GM18870 (cell line): ENCODE measurements at regions not wholly inside any gene's neighbourhood (a gene's known extent, or its start where the extent isn't known, plus 50 kb on each side); places are given as distances from the start of the nearest gene placed in this dataset.
"Not testable (repeated sequence)": the region's sequence is repeated elsewhere in the genome, so short reads cannot be mapped to it uniquely, and the experiment has no call there.

ENCODE experiments used
- ATAC-seq: cut with Tn5 transposase; IDR thresholded peaks from one replicate; pipeline ENCODE4 v1.9.1; 2021; ENCODE audit warnings: moderate library complexity; ENCODE audit not compliant: unreplicated experiment

GRCh38 chr9:99472240-99472915 is 250.3 kb downstream of the SEC61B start:
- no peak for ATAC-seq

GRCh38 chr9:99472916-99473245 is 250.8 kb downstream of the SEC61B start:
- no peak for ATAC-seq

GRCh38 chr9:99474186-99474585 is 252.1 kb downstream of the SEC61B start:
- ATAC-seq: no peak

GRCh38 chr9:99475401-99476065 is 253.5 kb downstream of the SEC61B start:
- no peak for ATAC-seq

GRCh38 chr9:99478469-99479027 is 256.5 kb downstream of the SEC61B start:
- ATAC-seq: no peak

GRCh38 chr9:99479929-99480328 is 257.8 kb downstream of the SEC61B start:
- no peak for ATAC-seq

- no peak for ATAC-seq
Observed at GRCh38 chr9:99485459-99485858, 263.4 kb downstream of the SEC61B start.

GRCh38 chr9:99486684-99487083 is 264.6 kb downstream of the SEC61B start:
- ATAC-seq: no peak

GRCh38 chr9:99488131-99489059 is 266.3 kb downstream of the SEC61B start:
- ATAC-seq: no peak

GRCh38 chr9:99489060-99489413 is 267.0 kb downstream of the SEC61B start:
- no peak for ATAC-seq

GRCh38 chr9:99490729-99491128 is 268.6 kb downstream of the SEC61B start:
- no peak for ATAC-seq

- ATAC-seq: peak; percentile 57
Observed at GRCh38 chr9:99491408-99492158, 269.5 kb downstream of the SEC61B start.

GRCh38 chr9:99497641-99498040 is 275.6 kb downstream of the SEC61B start:
- ATAC-seq: no peak

GRCh38 chr9:99498979-99499378 is 276.9 kb downstream of the SEC61B start:
- ATAC-seq: not testable (repeated sequence)

GRCh38 chr9:99505936-99506335 is 283.9 kb downstream of the SEC61B start:
- no peak for ATAC-seq

- no peak for ATAC-seq
Observed at GRCh38 chr9:99506747-99507348, 284.8 kb downstream of the SEC61B start.

GRCh38 chr9:99509065-99509745 is 287.1 kb downstream of the SEC61B start:
- no peak for ATAC-seq

GRCh38 chr9:99509900-99510535 is 287.9 kb downstream of the SEC61B start:
- no peak for ATAC-seq

- no peak for ATAC-seq
Observed at GRCh38 chr9:99511723-99512122, 289.6 kb downstream of the SEC61B start.
